Astrocyte (in vitro differentiated cells and primary cell): ENCODE measurements at regions not wholly inside any gene's neighbourhood (a gene's known extent, or its start where the extent isn't known, plus 50 kb on each side); places are given as distances from the start of the nearest gene placed in this dataset.

Source experiments
- CTCF ChIP-seq: IDR thresholded peaks from 2 replicates; pipeline ENCODE4 v1.5.1; 2011; ENCODE audit warnings: low read depth, mild to moderate bottlenecking, inconsistent platforms, low read length, moderate library complexity; ENCODE audit not compliant: insufficient read depth
- EZH2 ChIP-seq: IDR thresholded peaks from 2 replicates; pipeline ENCODE4 v1.6.1; 2012; ENCODE audit warnings: mild to moderate bottlenecking, low read length, inconsistent platforms; ENCODE audit not compliant: insufficient read depth

- TF ChIP-seq CTCF (no peak), EZH2 (no peak)
Observed at GRCh38 chr18:57889841-57890240, 86.7 kb upstream of the ATP8B1 start.
